Gastroesophageal sphincter (tissue), 3 donors: ENCODE measurements at regions not wholly inside any gene's neighbourhood (a gene's known extent, or its start where the extent isn't known, plus 50 kb on each side); places are given as distances from the start of the nearest gene placed in this dataset.

Experiments used
- POLR2AphosphoS5 ChIP-seq: sonication (generic); formaldehyde crosslinking; IDR thresholded peaks from one replicate; pipeline ENCODE4 v1.6.1; 2017; ENCODE audit warnings: antibody characterized with exemption
- TF ChIP-seq, protein P1 (sequence below), 4 experiments: fragments of 200-600 bp in 2 of 4; fragments of 450-650 bp in 2 of 4; sonication (generic) in 1 of 4; IDR thresholded peaks; one replicate each; pipeline ENCODE4 v1.5.1; 2017 to 2019; ENCODE audit warnings: antibody characterized with exemption in 4 of 4, mild to moderate bottlenecking in 2 of 4, moderate library complexity in 2 of 4

DNA sequence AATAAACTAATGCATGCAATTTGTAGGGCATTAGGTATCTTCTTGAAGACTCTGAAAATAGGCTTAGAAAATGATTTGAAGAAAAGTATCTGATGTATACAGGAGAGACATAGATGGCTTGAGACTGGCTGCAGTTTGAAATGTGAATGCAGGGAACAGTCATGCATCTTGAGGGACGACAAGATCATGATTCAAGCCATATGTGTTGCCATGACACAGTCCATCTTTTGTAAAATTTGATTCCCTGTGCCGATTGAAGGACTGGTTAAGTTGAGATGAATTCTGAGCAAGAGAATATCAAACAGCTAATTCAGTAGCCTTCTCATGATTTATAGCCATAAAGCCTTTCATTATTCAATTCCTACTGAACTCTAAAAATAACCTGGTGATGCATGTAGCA is 231.6 kb downstream of the CASP12 start:
- TF ChIP-seq, protein P1, sequence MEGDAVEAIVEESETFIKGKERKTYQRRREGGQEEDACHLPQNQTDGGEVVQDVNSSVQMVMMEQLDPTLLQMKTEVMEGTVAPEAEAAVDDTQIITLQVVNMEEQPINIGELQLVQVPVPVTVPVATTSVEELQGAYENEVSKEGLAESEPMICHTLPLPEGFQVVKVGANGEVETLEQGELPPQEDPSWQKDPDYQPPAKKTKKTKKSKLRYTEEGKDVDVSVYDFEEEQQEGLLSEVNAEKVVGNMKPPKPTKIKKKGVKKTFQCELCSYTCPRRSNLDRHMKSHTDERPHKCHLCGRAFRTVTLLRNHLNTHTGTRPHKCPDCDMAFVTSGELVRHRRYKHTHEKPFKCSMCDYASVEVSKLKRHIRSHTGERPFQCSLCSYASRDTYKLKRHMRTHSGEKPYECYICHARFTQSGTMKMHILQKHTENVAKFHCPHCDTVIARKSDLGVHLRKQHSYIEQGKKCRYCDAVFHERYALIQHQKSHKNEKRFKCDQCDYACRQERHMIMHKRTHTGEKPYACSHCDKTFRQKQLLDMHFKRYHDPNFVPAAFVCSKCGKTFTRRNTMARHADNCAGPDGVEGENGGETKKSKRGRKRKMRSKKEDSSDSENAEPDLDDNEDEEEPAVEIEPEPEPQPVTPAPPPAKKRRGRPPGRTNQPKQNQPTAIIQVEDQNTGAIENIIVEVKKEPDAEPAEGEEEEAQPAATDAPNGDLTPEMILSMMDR (IDR thresholded peaks at IDR 0.05): no peak
- TF ChIP-seq POLR2AphosphoS5: no peak
